Transverse colon (tissue), 3 donors: ENCODE measurements at regions not wholly inside any gene's neighbourhood (a gene's known extent, or its start where the extent isn't known, plus 50 kb on each side); places are given as distances from the start of the nearest gene placed in this dataset.

ENCODE experiments used
- CTCF ChIP-seq, 5 experiments: fragments of 200-600 bp in 3 of 5; fragments of 450-650 bp in 2 of 5; sonication (generic) in 3 of 5; IDR thresholded peaks; 1 replicate in 2 of 5; 2 replicates in 3 of 5; pipeline ENCODE4 v1.5.1; 2016 to 2017; ENCODE audit warnings: antibody characterized with exemption in 5 of 5, inconsistent platforms in 3 of 5, mild to moderate bottlenecking in 2 of 5, moderate library complexity in 1 of 5
- EP300 ChIP-seq: sonication (generic); formaldehyde crosslinking; IDR thresholded peaks from one replicate; pipeline ENCODE4 v1.6.1; 2017; ENCODE audit warnings: antibody characterized with exemption, low read depth
- POLR2A ChIP-seq: fragments of 450-650 bp; IDR thresholded peaks from one replicate; pipeline ENCODE4 v1.6.1; 2016; ENCODE audit warnings: antibody characterized with exemption, mild to moderate bottlenecking, moderate library complexity

- no peak for TF ChIP-seq CTCF (IDR thresholded peaks at IDR 0.05)
- no peak for TF ChIP-seq EP300
- TF ChIP-seq POLR2A = no peak
Observed at GRCh38 chr14:54278087-54278486, 118.7 kb upstream of the CDKN3 start.
